ENCODE measurements at regions not wholly inside any gene's neighbourhood (a gene's known extent, or its start where the extent isn't known, plus 50 kb on each side); places are given as distances from the start of the nearest gene placed in this dataset.

DNA sequence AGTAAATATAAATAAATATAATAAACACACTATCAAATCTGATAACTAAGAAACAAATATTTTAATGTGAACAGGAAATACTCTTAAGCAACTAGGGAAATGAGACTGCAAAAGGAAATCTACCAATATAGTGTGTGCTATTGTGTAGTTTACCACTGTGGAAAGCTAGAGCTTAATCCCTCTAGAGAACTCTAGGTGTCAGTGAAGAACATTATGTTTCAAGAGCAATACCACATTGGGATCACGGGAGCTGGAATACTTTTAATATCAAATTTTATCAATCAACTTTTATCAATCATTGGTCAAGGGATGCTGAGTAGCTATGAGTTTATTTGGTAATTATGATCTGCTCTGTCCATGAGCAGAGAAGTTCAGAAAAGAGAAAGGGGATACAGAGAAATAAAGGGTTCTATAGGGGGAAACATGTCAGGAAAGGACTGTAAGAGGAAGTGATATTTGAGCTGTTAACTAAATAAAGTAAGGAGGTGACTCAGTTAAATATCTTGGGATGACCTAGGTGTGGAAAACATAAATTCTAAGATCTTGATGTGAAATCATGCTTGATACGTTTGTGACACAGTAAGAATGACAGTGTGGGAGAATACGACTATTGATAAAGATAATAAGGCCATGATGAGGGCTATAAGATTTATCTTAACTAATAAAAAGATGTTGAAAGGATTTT lies 762.2 kb upstream of the ALCAM start:
- TF ChIP-seq SUZ12 (IDR thresholded peaks at IDR 0.05) (no peak), L3MBTL2 (conservative IDR thresholded peaks at IDR 0.05) (no peak)
- TF ChIP-seq, protein P1, sequence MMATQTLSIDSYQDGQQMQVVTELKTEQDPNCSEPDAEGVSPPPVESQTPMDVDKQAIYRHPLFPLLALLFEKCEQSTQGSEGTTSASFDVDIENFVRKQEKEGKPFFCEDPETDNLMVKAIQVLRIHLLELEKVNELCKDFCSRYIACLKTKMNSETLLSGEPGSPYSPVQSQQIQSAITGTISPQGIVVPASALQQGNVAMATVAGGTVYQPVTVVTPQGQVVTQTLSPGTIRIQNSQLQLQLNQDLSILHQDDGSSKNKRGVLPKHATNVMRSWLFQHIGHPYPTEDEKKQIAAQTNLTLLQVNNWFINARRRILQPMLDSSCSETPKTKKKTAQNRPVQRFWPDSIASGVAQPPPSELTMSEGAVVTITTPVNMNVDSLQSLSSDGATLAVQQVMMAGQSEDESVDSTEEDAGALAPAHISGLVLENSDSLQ (IDR thresholded peaks at IDR 0.05) = no peak

All from HEK293T (cell line).